HG03442 (cell line): ENCODE measurements at regions not wholly inside any gene's neighbourhood (a gene's known extent, or its start where the extent isn't known, plus 50 kb on each side); places are given as distances from the start of the nearest gene placed in this dataset.
A peak's percentile ranks its signal among the peaks of the same experiment; 100 is the strongest.

ENCODE experiments used
- ATAC-seq: cut with Tn5 transposase; IDR thresholded peaks from one replicate; pipeline ENCODE4 v1.9.1; 2021; ENCODE audit warnings: mild to moderate bottlenecking, moderate library complexity; ENCODE audit not compliant: unreplicated experiment

DNA sequence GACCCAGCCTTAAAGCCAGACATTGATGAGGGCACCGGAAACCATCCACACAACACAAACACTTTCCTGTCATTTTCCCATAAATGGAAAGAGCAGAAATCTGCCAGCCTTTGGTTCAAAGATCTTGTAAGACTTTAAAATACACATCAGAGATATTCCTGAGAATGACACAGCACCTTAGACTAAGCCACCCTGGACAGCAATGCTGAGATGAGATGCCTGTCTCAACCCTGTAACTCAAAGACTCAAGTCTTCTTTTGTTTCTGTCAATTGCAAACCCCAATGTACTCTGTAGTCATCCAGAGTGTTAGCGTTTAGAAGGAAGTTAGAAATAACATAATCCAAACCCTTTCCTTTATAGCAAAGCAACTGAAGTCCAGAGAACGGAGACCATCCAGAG lies 119.2 kb downstream of the CCNA1 start:
- ATAC-seq = no peak

GRCh38 chr13:36552334-36552733 lies 120.0 kb downstream of the CCNA1 start:
- ATAC-seq = no peak

DNA sequence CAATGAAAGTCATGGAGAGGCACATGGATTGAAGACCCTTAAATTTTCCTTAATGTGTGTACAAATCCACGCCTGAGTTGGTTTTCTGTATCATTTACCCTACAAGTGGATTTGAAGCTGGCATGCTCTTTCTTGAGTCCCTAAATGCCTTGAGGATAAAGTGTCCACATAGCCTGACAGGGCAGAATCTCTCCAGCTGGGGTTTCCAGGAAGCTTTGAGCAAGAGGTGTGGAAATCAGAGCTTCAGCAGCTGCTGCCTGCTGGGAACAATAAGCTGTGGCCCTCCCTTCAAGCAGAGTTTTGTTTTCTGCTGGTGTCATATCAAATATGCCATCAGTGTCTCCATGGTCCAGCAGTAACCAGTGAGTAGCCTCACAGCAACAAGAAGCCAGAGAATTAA lies 120.3 kb upstream of the SERTM1 start:
- no peak for ATAC-seq

- ATAC-seq = peak; percentile 61
Measured at GRCh38 chr13:36555151-36555986, 118.5 kb upstream of the SERTM1 start.

- ATAC-seq = no peak
Measured at GRCh38 chr13:36559375-36559774, 114.4 kb upstream of the SERTM1 start.

DNA sequence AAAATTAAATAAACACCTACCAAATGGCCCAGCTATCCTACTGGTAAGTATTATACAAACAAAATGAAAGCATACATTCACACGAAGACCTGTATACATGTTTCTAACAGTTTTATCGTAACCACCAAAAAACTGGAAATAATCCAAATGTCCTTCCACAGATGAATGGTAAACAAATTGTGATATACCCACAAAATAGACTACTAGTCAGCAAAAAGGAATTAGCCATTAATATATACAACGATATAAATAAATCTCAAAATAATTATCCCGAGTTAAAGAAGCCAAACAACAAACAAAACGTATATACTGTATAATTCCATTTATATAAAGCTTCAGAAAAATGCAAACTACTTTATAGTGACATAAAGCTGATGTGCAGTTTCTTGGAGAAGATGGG lies 106.3 kb upstream of the SERTM1 start:
- no peak for ATAC-seq

GRCh38 chr13:36570489-36570888 lies 103.3 kb upstream of the SERTM1 start:
- ATAC-seq = no peak

- ATAC-seq = no peak
Measured at GRCh38 chr13:36571444-36571843, 102.4 kb upstream of the SERTM1 start.

DNA sequence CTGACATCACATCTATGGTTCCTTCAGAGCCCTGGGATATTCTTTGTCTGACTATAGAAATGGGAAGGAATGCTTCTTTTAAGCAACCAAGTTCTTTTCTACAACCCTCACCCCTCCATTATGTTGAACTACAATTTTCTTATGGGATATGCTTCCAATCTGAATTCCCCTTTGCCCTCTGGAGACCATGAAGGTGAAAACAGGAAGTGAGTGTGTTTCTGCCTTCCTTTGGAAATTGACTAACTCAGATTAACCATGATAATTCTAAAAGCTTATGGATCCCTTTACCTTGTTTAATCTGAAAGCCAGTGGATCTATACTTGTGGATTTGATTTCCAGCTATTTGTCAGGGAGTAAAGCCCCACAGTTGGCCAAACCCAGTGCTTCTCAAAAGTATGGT lies 90.8 kb upstream of the SERTM1 start:
- no peak for ATAC-seq

GRCh38 chr13:36599641-36600040 lies 74.2 kb upstream of the SERTM1 start:
- no peak for ATAC-seq

- ATAC-seq = no peak
Measured at GRCh38 chr13:36601186-36601585, 72.6 kb upstream of the SERTM1 start.

DNA sequence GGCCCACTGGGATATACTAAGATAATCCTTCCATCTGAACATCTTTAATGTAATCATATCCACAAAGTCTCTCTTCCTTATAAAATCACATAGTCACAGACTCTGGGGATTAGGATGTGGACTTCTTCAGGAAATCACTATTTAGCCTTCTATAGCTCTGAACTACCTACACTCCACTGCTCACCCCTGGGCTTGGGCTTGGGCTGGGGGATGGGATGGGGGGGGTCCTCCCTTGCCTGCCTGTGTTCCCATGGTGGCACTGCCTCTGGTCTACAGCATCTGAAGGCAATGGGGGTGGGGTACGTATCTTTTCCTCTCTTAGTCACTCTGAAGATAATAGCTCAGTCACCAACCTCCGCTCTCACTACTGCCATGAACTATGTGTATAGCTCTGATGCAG lies 67.8 kb upstream of the SERTM1 start:
- ATAC-seq = no peak

GRCh38 chr13:36608474-36608873 lies 65.3 kb upstream of the SERTM1 start:
- no peak for ATAC-seq

DNA sequence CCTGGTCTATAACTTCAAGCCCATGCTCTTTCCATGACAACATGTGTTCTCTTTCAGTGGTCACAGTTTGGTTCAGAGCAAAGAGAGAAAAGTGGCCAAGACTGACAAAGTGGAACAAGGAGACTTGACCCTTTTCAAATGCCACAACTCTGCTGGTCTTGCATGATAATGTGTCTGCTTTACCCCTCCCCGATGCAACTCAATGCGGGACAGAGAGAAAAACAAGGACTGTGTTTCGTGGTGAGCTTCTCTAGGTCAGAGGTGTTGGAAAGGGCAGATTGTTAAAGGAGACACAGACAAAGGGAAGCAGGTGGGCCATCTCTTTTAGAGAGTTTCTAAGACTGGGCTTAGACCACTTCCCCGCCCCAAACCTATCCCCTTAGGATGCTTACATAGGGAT lies 61.6 kb upstream of the SERTM1 start:
- ATAC-seq = no peak

- no peak for ATAC-seq
Measured at GRCh38 chr13:36616706-36617105, 57.1 kb upstream of the SERTM1 start.

DNA sequence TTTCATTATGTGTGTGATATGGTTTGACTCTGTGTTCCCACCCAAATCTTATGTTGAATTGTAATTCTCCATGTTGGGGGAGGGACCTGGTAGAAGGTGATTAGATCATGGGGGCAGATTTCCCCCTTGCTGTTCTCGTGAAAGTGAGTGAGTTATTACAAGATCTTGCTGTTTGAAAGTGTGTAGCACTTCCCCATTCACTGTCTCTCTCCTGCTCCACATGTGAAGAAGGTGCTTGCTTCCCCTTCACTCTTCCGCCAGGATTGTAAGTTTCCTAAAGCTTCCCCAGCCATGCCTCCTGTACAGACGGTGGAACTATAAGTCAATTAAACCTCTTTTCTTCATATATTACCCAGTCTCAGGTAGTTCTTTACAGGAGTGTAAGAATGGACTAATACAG lies 54.3 kb upstream of the SERTM1 start:
- ATAC-seq = no peak
